Kidney (tissue), 13 donors: ENCODE measurements at regions not wholly inside any gene's neighbourhood (a gene's known extent, or its start where the extent isn't known, plus 50 kb on each side); places are given as distances from the start of the nearest gene placed in this dataset.

Experiments used
- DNase-seq, 5 donors: peaks; one replicate each; pipeline ENCODE4 v3.0.0-alpha.2; 2013 to 2020
- FAIRE-seq: peaks from 2 replicates; lab custom pipeline; 2012; peaks lifted over from hg19 to GRCh38; lab: Jason Lieb, UNC
- H3K27ac ChIP-seq, 2 donors: one replicate each; pipeline ENCODE4 v1.7.0; 2013; ENCODE audit warnings: low read depth in 2 of 2, low read length in 2 of 2, inconsistent platforms in 1 of 2
- H3K27me3 ChIP-seq: one replicate; pipeline ENCODE4 v1.7.1; 2013; ENCODE audit warnings: low read length, inconsistent platforms; ENCODE audit not compliant: control insufficient read depth, insufficient read depth
- H3K36me3 ChIP-seq, 3 donors: one replicate each; pipeline versions ENCODE4 v1.7.0 to v1.7.1; 2013; ENCODE audit warnings: low read length in 3 of 3, control low read depth in 1 of 3, inconsistent platforms in 1 of 3; ENCODE audit not compliant: insufficient read depth in 3 of 3, control insufficient read depth in 2 of 3
- H3K4me1 ChIP-seq, 3 donors: one replicate each; pipeline versions ENCODE4 v1.7.0 to v1.7.1; 2013; ENCODE audit warnings: low read length in 3 of 3, inconsistent platforms in 1 of 3, low read depth in 1 of 3; ENCODE audit not compliant: control insufficient read depth in 2 of 3, insufficient read depth in 2 of 3
- H3K4me3 ChIP-seq, 3 donors: one replicate each; pipeline versions ENCODE4 v1.7.0 to v1.8.1; 2013; ENCODE audit warnings: low read length in 3 of 3, control low read depth in 1 of 3, inconsistent platforms in 1 of 3
- H3K9ac ChIP-seq, 3 donors: one replicate each; pipeline versions ENCODE4 v1.7.0 to v1.7.1; 2013; ENCODE audit warnings: low read length in 3 of 3, control low read depth in 1 of 3, inconsistent platforms in 1 of 3
- H3K9me3 ChIP-seq, 3 donors: one replicate each; pipeline versions ENCODE4 v1.7.0 to v1.7.1; 2013; ENCODE audit warnings: low read length in 3 of 3, control low read depth in 1 of 3, inconsistent platforms in 1 of 3; ENCODE audit not compliant: control insufficient read depth in 2 of 3, insufficient read depth in 1 of 3
- CTCF ChIP-seq: IDR thresholded peaks from 3 replicates; pipeline ENCODE4 v1.5.1; 2012; ENCODE audit warnings: mild to moderate bottlenecking, moderate library complexity, borderline replicate concordance; ENCODE audit not compliant: insufficient read depth; ENCODE audit errors: extremely low read depth
- intact Hi-C: fragments of 100-400 bp; cut with DNase I; formaldehyde crosslinking; loops from one replicate; pipeline ENCODE4 v1.11.1; 2022
- donor health status: control.
- donor health status: control.
- donor health status: control.
- donor health status: control.
- donor health status: control.
- donor health status: DM: yes; HTN: yes; CAD: no.
- donor health status: Normal renal cell carcinoma (clear cell type).

- no peaks in the 10 kb centered on the region for H3K9me3 ChIP-seq
- peaks cover 0 to 23% (median 9%) of the 10 kb centered on the region in 3 donors for H3K4me1 ChIP-seq
- FAIRE-seq, result no peak
Measured at GRCh38 chr16:50956637-50957036, 194.4 kb downstream of the SALL1 start.

GRCh38 chr16:50955311-50955710, 195.8 kb downstream of the SALL1 start:
- Histone ChIP-seq H3K27ac (no peak overlapping the region), H3K4me1 (peaks cover 0 to 15% (median 9%) of the 10 kb centered on the region in 3 donors), H3K36me3 (no peaks in the 10 kb centered on the region), H3K4me3 (no peak overlapping the region), H3K9ac (no peak overlapping the region), H3K9me3 (no peaks in the 10 kb centered on the region), H3K27me3 (no peaks in the 10 kb centered on the region)
- TF ChIP-seq CTCF, result no peak
- DNase-seq (no peak), FAIRE-seq (no peak)
- intact Hi-C loops, result no loop called here

More at GRCh38 chr16:50956637-50957036, 194.4 kb downstream of the SALL1 start:
- intact Hi-C loops, result no loop called here
- H3K27me3 ChIP-seq, result no peaks in the 10 kb centered on the region
- H3K27ac ChIP-seq, result peak overlapping the region; percentile 51 to 53
- no peaks in the 10 kb centered on the region for H3K36me3 ChIP-seq
- H3K4me3 ChIP-seq, result no peak overlapping the region
- H3K9ac ChIP-seq, result no peak overlapping the region
- TF ChIP-seq CTCF, result no peak
- no peak for DNase-seq

- DNase-seq, result no peak
- no peak for FAIRE-seq
- TF ChIP-seq CTCF, result no peak
- no peaks in the 10 kb centered on the region for H3K9me3 ChIP-seq
- peaks cover 0 to 15% (median 9%) of the 10 kb centered on the region in 3 donors for H3K4me1 ChIP-seq
- H3K4me3 ChIP-seq, result no peak overlapping the region
- no peaks in the 10 kb centered on the region for H3K36me3 ChIP-seq
- no peak overlapping the region for H3K27ac ChIP-seq
- no peaks in the 10 kb centered on the region for H3K27me3 ChIP-seq
- intact Hi-C loops, result no loop called here
- no peak overlapping the region for H3K9ac ChIP-seq
Measured at GRCh38 chr16:50954469-50954868, 196.6 kb downstream of the SALL1 start.

DNA sequence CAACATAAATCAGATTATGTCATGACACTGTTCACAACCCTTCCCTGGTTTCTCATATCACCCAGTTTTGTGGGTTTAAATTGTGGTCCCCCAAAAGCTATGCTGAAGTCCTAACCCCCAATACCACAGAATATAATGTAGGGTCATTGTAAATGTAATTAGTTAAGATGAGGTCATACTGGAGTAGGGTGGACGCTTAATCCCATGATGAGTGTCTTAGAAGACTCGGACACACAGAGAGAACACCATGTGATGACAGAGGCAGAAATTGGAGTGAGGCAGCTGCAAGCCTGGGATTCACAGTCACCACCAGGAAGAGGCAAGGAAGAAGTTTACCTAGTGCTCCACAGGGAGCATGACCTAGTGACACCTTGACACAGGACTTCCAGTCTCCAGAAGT, 197.8 kb downstream of the SALL1 start:
- DNase-seq, result no peak
- Histone ChIP-seq H3K4me3 (no peak overlapping the region), H3K27ac (no peak overlapping the region), H3K36me3 (no peaks in the 10 kb centered on the region), H3K9ac (no peak overlapping the region), H3K27me3 (no peaks in the 10 kb centered on the region), H3K9me3 (no peaks in the 10 kb centered on the region), H3K4me1 (peaks cover 0 to 15% (median 9%) of the 10 kb centered on the region in 3 donors)
- intact Hi-C loops, result no loop called here
- no peak for TF ChIP-seq CTCF
- no peak for FAIRE-seq
